ENCODE measurements at regions not wholly inside any gene's neighbourhood (a gene's known extent, or its start where the extent isn't known, plus 50 kb on each side); places are given as distances from the start of the nearest gene placed in this dataset.
A peak's percentile ranks its signal among the peaks of the same experiment; 100 is the strongest.

DNA sequence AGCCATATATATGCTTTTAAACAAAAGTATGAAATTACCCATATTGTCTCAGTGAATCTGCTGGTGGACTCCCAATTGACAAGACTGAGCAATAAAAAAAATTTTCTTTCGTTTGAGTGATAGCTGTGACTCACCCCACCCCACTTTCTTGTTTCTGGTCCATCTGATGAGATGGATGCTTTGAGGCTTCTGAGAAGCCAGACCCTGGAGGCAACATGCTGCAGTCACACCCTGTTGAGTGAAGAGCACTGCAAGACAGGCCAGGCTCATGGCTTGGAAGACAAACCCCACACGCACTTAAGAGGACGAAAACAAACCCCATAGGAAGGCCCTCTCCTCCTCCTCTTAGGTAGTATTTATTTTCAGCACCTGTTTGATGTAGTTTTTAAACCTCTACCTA, 276.0 kb upstream of the TTC14 start:
- H3K9me3 ChIP-seq (ENCODE audit: control insufficient read depth, low read length): no peaks in the 10 kb centered on the region
- H3K4me3 ChIP-seq (ENCODE audit: low read depth, low read length): no peak overlapping the region
- H3K4me1 ChIP-seq: no peaks in the 10 kb centered on the region
- no peak overlapping the region for H3K9ac ChIP-seq
- TF ChIP-seq, protein P1, sequence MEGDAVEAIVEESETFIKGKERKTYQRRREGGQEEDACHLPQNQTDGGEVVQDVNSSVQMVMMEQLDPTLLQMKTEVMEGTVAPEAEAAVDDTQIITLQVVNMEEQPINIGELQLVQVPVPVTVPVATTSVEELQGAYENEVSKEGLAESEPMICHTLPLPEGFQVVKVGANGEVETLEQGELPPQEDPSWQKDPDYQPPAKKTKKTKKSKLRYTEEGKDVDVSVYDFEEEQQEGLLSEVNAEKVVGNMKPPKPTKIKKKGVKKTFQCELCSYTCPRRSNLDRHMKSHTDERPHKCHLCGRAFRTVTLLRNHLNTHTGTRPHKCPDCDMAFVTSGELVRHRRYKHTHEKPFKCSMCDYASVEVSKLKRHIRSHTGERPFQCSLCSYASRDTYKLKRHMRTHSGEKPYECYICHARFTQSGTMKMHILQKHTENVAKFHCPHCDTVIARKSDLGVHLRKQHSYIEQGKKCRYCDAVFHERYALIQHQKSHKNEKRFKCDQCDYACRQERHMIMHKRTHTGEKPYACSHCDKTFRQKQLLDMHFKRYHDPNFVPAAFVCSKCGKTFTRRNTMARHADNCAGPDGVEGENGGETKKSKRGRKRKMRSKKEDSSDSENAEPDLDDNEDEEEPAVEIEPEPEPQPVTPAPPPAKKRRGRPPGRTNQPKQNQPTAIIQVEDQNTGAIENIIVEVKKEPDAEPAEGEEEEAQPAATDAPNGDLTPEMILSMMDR (IDR thresholded peaks at IDR 0.05): no peak
- H3K36me3 ChIP-seq (ENCODE audit: control insufficient read depth, insufficient read depth, low read length): no peaks in the 10 kb centered on the region
- H3K79me2 ChIP-seq: no peaks in the 10 kb centered on the region
- no peak overlapping the region for H3K27ac ChIP-seq
- H2AFZ ChIP-seq: no peak overlapping the region
- no peak overlapping the region for H3K4me2 ChIP-seq (ENCODE audit: low read length)
- no peaks in the 10 kb centered on the region for H3K27me3 ChIP-seq (ENCODE audit: control insufficient read depth, insufficient read depth, low read length)

DNA sequence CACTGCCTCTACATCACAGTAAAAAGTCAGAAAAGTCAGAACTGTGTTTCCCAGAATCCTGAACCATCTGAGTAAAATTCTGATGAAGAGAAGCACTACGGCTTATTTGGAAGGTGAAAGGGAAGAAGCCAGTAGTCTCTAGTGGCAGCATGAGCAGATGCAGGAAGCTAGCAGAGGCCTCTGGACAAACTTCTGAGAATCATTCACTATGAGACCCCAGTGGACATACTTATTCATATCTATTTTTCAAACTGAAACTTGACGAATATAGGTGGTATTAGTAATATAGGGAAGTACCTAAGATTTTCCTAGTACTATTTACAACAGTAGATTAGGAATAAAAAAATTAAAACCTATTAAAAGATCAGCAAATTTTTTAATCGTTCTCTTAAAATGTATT, 272.8 kb upstream of the TTC14 start:
- Histone ChIP-seq H3K79me2 (no peaks in the 10 kb centered on the region), H3K4me1 (peaks cover 5% of the 10 kb centered on the region), H3K27ac (no peak overlapping the region), H2AFZ (peak overlapping the region; percentile 1), H3K36me3 (ENCODE audit: control insufficient read depth, insufficient read depth, low read length) (no peaks in the 10 kb centered on the region), H3K27me3 (ENCODE audit: control insufficient read depth, insufficient read depth, low read length) (no peaks in the 10 kb centered on the region), H3K9ac (no peak overlapping the region), H3K9me3 (ENCODE audit: control insufficient read depth, low read length) (no peaks in the 10 kb centered on the region), H3K4me3 (ENCODE audit: low read depth, low read length) (no peak overlapping the region), H3K4me2 (ENCODE audit: low read length) (no peak overlapping the region)
- TF ChIP-seq, protein P1 (IDR thresholded peaks at IDR 0.05): no peak

DNA sequence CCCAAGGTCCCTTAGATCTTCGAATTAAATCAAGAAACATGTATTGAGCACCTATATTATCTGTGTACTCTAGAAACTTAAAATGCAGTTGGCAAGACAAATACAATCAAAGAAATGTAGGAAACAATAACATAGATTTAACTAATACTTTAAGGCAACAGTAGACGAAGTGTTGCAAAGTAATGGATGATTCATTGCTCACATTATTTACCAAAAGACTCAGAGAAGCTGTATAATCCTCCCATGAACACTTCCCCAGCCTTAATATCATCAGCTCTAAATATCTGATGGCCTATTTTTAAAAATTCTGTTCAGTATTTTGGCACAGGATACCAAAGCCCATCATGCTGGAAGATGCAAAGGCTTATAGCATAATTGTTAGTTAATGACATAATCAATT, 272.1 kb upstream of the TTC14 start:
- H3K4me2 ChIP-seq (ENCODE audit: low read length): no peak overlapping the region
- no peaks in the 10 kb centered on the region for H3K9me3 ChIP-seq (ENCODE audit: control insufficient read depth, low read length)
- H3K79me2 ChIP-seq: no peaks in the 10 kb centered on the region
- no peaks in the 10 kb centered on the region for H3K36me3 ChIP-seq (ENCODE audit: control insufficient read depth, insufficient read depth, low read length)
- TF ChIP-seq, protein P1 (IDR thresholded peaks at IDR 0.05): no peak
- no peak overlapping the region for H3K9ac ChIP-seq
- H3K27me3 ChIP-seq (ENCODE audit: control insufficient read depth, insufficient read depth, low read length): no peaks in the 10 kb centered on the region
- no peak overlapping the region for H2AFZ ChIP-seq
- H3K4me3 ChIP-seq (ENCODE audit: low read depth, low read length): no peak overlapping the region
- H3K4me1 ChIP-seq: peaks cover 5% of the 10 kb centered on the region
- H3K27ac ChIP-seq: no peak overlapping the region

DNA sequence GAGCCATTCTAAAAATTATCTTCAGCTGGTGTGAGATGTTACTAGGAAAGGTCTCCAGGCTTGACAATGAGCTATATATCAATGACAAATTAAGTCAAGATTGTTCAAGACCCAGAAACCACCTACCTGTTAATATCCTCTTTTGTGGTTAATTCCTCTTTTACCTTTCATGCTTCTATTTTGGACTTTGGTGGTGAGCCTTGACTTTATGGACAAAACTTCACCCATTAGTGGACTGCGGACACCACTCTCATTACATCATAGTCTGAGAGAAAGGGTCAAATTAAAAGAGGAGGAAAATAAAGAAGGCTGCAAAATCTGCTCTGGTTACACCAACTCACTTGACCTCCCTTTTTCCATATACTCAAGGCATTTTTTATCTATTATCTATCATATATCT, 271.5 kb upstream of the TTC14 start:
- no peaks in the 10 kb centered on the region for H3K27me3 ChIP-seq (ENCODE audit: control insufficient read depth, insufficient read depth, low read length)
- no peaks in the 10 kb centered on the region for H3K79me2 ChIP-seq
- no peak overlapping the region for H2AFZ ChIP-seq
- no peak overlapping the region for H3K4me3 ChIP-seq (ENCODE audit: low read depth, low read length)
- peaks cover 5% of the 10 kb centered on the region for H3K4me1 ChIP-seq
- TF ChIP-seq, protein P1 (IDR thresholded peaks at IDR 0.05): no peak
- no peaks in the 10 kb centered on the region for H3K36me3 ChIP-seq (ENCODE audit: control insufficient read depth, insufficient read depth, low read length)
- H3K9me3 ChIP-seq (ENCODE audit: control insufficient read depth, low read length): no peaks in the 10 kb centered on the region
- H3K4me2 ChIP-seq (ENCODE audit: low read length): no peak overlapping the region
- no peak overlapping the region for H3K27ac ChIP-seq
- no peak overlapping the region for H3K9ac ChIP-seq

DNA sequence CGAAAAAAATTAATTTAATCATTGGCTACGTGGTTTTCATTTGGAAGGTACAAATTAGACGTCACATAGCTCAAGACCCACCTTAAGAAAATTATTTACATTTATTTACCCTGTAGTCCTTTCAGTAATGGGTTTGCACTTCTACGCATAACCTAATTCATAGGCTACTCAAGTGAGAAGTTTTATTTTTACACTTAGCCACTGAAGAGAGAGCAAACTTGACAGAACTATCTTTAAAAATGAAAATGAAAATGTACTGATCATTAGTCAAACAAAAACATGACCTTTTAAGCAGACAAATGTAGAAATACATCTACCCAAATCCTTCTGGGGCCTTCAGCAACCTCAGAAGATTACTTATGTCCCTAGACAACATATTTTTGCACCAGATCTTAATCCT, 269.4 kb upstream of the TTC14 start:
- Histone ChIP-seq H3K79me2 (no peaks in the 10 kb centered on the region), H3K36me3 (ENCODE audit: control insufficient read depth, insufficient read depth, low read length) (no peaks in the 10 kb centered on the region), H3K27me3 (ENCODE audit: control insufficient read depth, insufficient read depth, low read length) (no peaks in the 10 kb centered on the region), H3K9ac (no peak overlapping the region), H3K9me3 (ENCODE audit: control insufficient read depth, low read length) (no peaks in the 10 kb centered on the region), H3K4me1 (peaks cover 5% of the 10 kb centered on the region), H3K4me3 (ENCODE audit: low read depth, low read length) (no peak overlapping the region), H3K4me2 (ENCODE audit: low read length) (no peak overlapping the region), H2AFZ (no peak overlapping the region), H3K27ac (no peak overlapping the region)
- TF ChIP-seq, protein P1 (IDR thresholded peaks at IDR 0.05): no peak

Measured in parathyroid adenoma (tissue), 2 donors.